ENCODE measurements at regions not wholly inside any gene's neighbourhood (a gene's known extent, or its start where the extent isn't known, plus 50 kb on each side); places are given as distances from the start of the nearest gene placed in this dataset.

- in situ Hi-C loops (cut with HindIII; ENCODE audit: low sequenced_read_pairs), result no loop called here
- H3K4me3 ChIP-seq (ENCODE audit: low read depth, low read length), result no peak overlapping the region
These were observed 94.7 kb upstream of the PDZRN3 start for GRCh38 chr3:73719413-73719851.

DNA sequence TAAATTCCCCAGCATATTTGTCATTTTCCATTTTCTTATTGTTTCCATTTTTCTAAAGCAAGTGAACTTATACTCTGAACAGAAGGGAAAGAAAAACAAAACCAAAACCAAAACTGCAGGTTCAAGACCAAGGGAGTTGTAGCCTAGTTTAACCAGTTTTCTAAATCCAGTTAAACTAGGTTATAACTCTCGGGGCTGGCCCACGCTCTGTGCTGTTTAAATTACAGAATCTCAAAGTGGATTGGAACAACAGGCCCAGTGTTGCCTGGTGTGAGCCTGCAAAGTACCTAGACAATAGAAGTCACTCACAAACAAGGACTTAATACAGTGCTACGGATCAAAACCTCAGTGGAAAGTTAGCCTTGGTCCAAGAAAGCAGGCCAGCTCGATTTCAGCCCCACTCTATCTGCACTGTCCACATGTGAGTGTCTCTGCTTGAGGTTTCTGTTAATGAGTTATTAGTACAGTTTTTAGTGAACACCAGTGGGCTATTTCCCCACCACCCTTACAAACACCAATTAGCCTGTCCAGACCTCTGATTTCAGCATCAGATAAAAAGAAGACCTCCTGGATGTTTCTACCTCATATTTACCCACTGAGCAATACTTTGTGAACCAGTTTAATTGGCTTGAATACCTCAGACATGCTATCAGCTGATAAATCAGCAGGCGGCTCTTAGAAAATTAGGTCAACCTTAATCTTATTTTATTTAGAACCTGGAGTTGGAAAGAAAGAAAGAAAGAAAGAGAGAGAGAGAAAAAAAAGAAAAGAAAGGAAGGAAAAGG lies 93.8 kb upstream of the PDZRN3 start:
- TF ChIP-seq, protein P1, sequence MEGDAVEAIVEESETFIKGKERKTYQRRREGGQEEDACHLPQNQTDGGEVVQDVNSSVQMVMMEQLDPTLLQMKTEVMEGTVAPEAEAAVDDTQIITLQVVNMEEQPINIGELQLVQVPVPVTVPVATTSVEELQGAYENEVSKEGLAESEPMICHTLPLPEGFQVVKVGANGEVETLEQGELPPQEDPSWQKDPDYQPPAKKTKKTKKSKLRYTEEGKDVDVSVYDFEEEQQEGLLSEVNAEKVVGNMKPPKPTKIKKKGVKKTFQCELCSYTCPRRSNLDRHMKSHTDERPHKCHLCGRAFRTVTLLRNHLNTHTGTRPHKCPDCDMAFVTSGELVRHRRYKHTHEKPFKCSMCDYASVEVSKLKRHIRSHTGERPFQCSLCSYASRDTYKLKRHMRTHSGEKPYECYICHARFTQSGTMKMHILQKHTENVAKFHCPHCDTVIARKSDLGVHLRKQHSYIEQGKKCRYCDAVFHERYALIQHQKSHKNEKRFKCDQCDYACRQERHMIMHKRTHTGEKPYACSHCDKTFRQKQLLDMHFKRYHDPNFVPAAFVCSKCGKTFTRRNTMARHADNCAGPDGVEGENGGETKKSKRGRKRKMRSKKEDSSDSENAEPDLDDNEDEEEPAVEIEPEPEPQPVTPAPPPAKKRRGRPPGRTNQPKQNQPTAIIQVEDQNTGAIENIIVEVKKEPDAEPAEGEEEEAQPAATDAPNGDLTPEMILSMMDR (IDR thresholded peaks at IDR 0.05; ENCODE audit: low read depth, low read length, missing control alignments), result no peak
- H3K4me3 ChIP-seq (ENCODE audit: low read depth, low read length), result no peak overlapping the region
- in situ Hi-C loops (cut with HindIII; ENCODE audit: low sequenced_read_pairs), result no loop called here
- DNase-seq (ENCODE audit: low read depth), result no peak

More at GRCh38 chr3:73719413-73719851, 94.7 kb upstream of the PDZRN3 start:
- DNase-seq (ENCODE audit: low read depth), result peak; percentile 47
- TF ChIP-seq, protein P1 (IDR thresholded peaks at IDR 0.05; ENCODE audit: low read depth, low read length, missing control alignments), result no peak

DNA sequence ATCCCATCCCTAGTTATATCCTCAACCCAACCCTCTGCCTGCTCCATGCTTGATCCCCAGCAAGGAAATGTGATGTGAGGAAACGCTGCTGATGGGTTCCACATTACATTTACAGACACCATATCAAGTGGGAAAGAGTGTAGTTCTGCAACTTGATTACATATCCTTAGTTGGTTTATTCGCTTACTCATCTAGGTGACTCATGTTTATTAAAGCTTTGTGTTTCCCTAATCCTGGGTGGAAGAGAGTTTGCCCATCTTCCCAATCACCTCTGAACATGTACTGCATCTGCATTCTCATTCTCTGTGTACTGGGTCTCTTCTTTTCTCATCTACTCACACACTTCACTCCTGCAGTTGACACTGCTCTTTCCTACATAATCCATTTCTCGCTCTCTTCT lies 91.7 kb upstream of the PDZRN3 start:
- in situ Hi-C loops (cut with HindIII; ENCODE audit: low sequenced_read_pairs), result no loop called here
- TF ChIP-seq, protein P1 (IDR thresholded peaks at IDR 0.05; ENCODE audit: low read depth, low read length, missing control alignments), result no peak
- no peak overlapping the region for H3K4me3 ChIP-seq (ENCODE audit: low read depth, low read length)
- no peak for DNase-seq (ENCODE audit: low read depth)

- TF ChIP-seq, protein P1 (IDR thresholded peaks at IDR 0.05; ENCODE audit: low read depth, low read length, missing control alignments), result no peak
- in situ Hi-C loops (cut with HindIII; ENCODE audit: low sequenced_read_pairs), result no loop called here
- H3K4me3 ChIP-seq (ENCODE audit: low read depth, low read length), result no peak overlapping the region
- no peak for DNase-seq (ENCODE audit: low read depth)
These were observed 85.6 kb upstream of the PDZRN3 start for GRCh38 chr3:73710340-73710739.

DNA sequence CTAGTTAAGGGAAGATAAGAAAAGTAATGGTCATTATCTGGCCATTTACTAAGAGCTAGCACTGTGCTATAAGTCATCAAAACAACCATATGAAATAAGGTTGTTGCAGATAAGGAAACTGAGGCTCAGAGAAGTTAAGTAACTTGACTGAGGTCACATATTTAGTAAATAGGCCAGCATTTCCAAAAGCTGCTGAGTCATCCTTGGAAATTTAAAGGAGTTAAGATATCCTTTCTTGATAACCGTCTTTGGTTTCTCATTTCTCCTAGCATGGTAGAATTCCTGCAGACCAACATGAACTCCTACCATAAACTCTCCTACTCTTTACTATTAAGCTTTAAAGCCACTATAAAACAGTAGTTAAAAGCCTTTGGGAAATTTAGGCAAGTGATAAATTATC lies 85.0 kb upstream of the PDZRN3 start:
- in situ Hi-C loops (cut with HindIII; ENCODE audit: low sequenced_read_pairs), result no loop called here
- no peak overlapping the region for H3K4me3 ChIP-seq (ENCODE audit: low read depth, low read length)
- TF ChIP-seq, protein P1 (IDR thresholded peaks at IDR 0.05; ENCODE audit: low read depth, low read length, missing control alignments), result no peak
- no peak for DNase-seq (ENCODE audit: low read depth)

GRCh38 chr3:73708956-73709355 lies 84.2 kb upstream of the PDZRN3 start:
- DNase-seq (ENCODE audit: low read depth), result no peak
- in situ Hi-C loops (cut with HindIII; ENCODE audit: low sequenced_read_pairs), result no loop called here
- TF ChIP-seq, protein P1 (IDR thresholded peaks at IDR 0.05; ENCODE audit: low read depth, low read length, missing control alignments), result no peak
- no peak overlapping the region for H3K4me3 ChIP-seq (ENCODE audit: low read depth, low read length)

Measured in astrocyte of the cerebellum (primary cell).